Neural cell (in vitro differentiated cells): ENCODE measurements at regions not wholly inside any gene's neighbourhood (a gene's known extent, or its start where the extent isn't known, plus 50 kb on each side); places are given as distances from the start of the nearest gene placed in this dataset.

Experiments
- H2AFZ ChIP-seq: fragments of 200-600, 300-800 bp; sonication (generic), shearing (Covaris generic); 2 replicates; pipeline ENCODE4 v1.6.0; 2014; ENCODE audit warnings: low read depth, mild to moderate bottlenecking, antibody characterized with exemption, low read length, moderate library complexity
- H3F3A ChIP-seq: fragments of 200-600 bp; shearing (Covaris generic); 2 replicates; pipeline ENCODE4 v1.6.1; 2016; ENCODE audit warnings: mild to moderate bottlenecking, moderate library complexity, mixed read lengths, antibody characterized with exemption, low read length; ENCODE audit not compliant: insufficient read depth, poor library complexity, severe bottlenecking
- H3K27ac ChIP-seq: fragments of 200-600, 300-800 bp; sonication (generic), shearing (Covaris generic); 2 replicates; pipeline ENCODE4 v1.5.1; 2014; ENCODE audit warnings: mild to moderate bottlenecking, low read length, moderate library complexity
- H3K27me3 ChIP-seq: fragments of 300-800, 200-600 bp; sonication (generic), shearing (Covaris generic); 2 replicates; pipeline ENCODE4 v1.6.0; 2014; ENCODE audit warnings: mild to moderate bottlenecking, low read depth, low read length, moderate library complexity; ENCODE audit not compliant: insufficient read depth
- H3K36me3 ChIP-seq: fragments of 300-800, 200-600 bp; sonication (generic), shearing (Covaris generic); 2 replicates; pipeline ENCODE4 v1.5.1; 2014; ENCODE audit warnings: mild to moderate bottlenecking, antibody characterized with exemption, low read length, moderate library complexity; ENCODE audit not compliant: insufficient read depth
- H3K4me2 ChIP-seq: fragments of 300-800, 200-600 bp; sonication (generic), shearing (Covaris generic); 2 replicates; pipeline ENCODE4 v1.6.0; 2014; ENCODE audit warnings: mild to moderate bottlenecking, low read length
- H3K4me3 ChIP-seq: fragments of 300-800, 200-600 bp; sonication (generic), shearing (Covaris generic); 2 replicates; pipeline ENCODE4 v1.5.1; 2014; ENCODE audit warnings: mild to moderate bottlenecking, low read length, moderate library complexity
- H3K79me2 ChIP-seq: fragments of 200-600 bp; shearing (Covaris generic); replicated peaks from 2 replicates; pipeline ENCODE4 v1.6.0; 2014; ENCODE audit warnings: mild to moderate bottlenecking, low read length, moderate library complexity; ENCODE audit not compliant: insufficient read depth
- H3K9ac ChIP-seq: fragments of 300-800, 200-600 bp; sonication (generic), shearing (Covaris generic); 2 replicates; pipeline ENCODE4 v1.6.1; 2016; ENCODE audit warnings: mild to moderate bottlenecking, low read length, mixed read lengths
- H3K9me2 ChIP-seq: fragments of 200-600 bp; shearing (Covaris generic); 2 replicates; pipeline ENCODE4 v1.6.1; 2016; ENCODE audit warnings: mild to moderate bottlenecking, low read length, mixed read lengths; ENCODE audit not compliant: insufficient read depth
- H3K9me3 ChIP-seq: fragments of 200-600, 300-800 bp; sonication (generic), shearing (Covaris generic); 2 replicates; pipeline ENCODE4 v1.6.1; 2016; ENCODE audit warnings: mild to moderate bottlenecking, mixed run types, low read length, moderate library complexity, mixed read lengths
- H4K20me1 ChIP-seq: fragments of 200-600 bp; shearing (Covaris generic); 2 replicates; pipeline ENCODE4 v1.6.1; 2016; ENCODE audit warnings: mild to moderate bottlenecking, mixed run types; ENCODE audit not compliant: insufficient read depth
- CTCF ChIP-seq: fragments of 450-650 bp; IDR thresholded peaks from 2 replicates; pipeline ENCODE4 v1.5.1; 2014; ENCODE audit warnings: antibody characterized with exemption, mild to moderate bottlenecking, moderate library complexity; ENCODE audit not compliant: poor library complexity, severe bottlenecking
- EP300 ChIP-seq: fragments of 450-650 bp; conservative IDR thresholded peaks from 2 replicates; pipeline ENCODE4 v1.6.1; 2014; ENCODE audit warnings: antibody characterized with exemption, mild to moderate bottlenecking, moderate library complexity; ENCODE audit not compliant: poor library complexity, severe bottlenecking
- EZH2 ChIP-seq: fragments of 200-600, 300-800 bp; shearing (Covaris generic), sonication (generic); IDR thresholded peaks from 2 replicates; pipeline ENCODE4 v1.6.1; 2014; ENCODE audit warnings: antibody characterized with exemption, low read length, borderline replicate concordance, mild to moderate bottlenecking; ENCODE audit not compliant: insufficient read depth, poor library complexity, severe bottlenecking
- MXI1 ChIP-seq: fragments of 450-650 bp; conservative IDR thresholded peaks from 2 replicates; pipeline ENCODE4 v1.6.1; 2014; ENCODE audit warnings: antibody characterized with exemption, mild to moderate bottlenecking; ENCODE audit not compliant: poor library complexity, severe bottlenecking
- POLR2AphosphoS5 ChIP-seq: IDR thresholded peaks from 2 replicates; pipeline ENCODE4 v1.6.1; 2012
- RAD21 ChIP-seq: fragments of 450-650 bp; conservative IDR thresholded peaks from 2 replicates; pipeline ENCODE4 v1.6.1; 2014; ENCODE audit warnings: antibody characterized with exemption, mild to moderate bottlenecking, moderate library complexity
- REST ChIP-seq: IDR thresholded peaks from 2 replicates; pipeline ENCODE4 v1.6.1; 2012; ENCODE audit warnings: borderline replicate concordance
- SMC3 ChIP-seq: fragments of 450-650 bp; conservative IDR thresholded peaks from 2 replicates; pipeline ENCODE4 v1.6.1; 2014; ENCODE audit warnings: antibody characterized with exemption, mild to moderate bottlenecking, moderate library complexity; ENCODE audit not compliant: poor library complexity
- TAF1 ChIP-seq: IDR thresholded peaks from 2 replicates; pipeline ENCODE4 v1.6.1; 2012; ENCODE audit warnings: low read depth

DNA sequence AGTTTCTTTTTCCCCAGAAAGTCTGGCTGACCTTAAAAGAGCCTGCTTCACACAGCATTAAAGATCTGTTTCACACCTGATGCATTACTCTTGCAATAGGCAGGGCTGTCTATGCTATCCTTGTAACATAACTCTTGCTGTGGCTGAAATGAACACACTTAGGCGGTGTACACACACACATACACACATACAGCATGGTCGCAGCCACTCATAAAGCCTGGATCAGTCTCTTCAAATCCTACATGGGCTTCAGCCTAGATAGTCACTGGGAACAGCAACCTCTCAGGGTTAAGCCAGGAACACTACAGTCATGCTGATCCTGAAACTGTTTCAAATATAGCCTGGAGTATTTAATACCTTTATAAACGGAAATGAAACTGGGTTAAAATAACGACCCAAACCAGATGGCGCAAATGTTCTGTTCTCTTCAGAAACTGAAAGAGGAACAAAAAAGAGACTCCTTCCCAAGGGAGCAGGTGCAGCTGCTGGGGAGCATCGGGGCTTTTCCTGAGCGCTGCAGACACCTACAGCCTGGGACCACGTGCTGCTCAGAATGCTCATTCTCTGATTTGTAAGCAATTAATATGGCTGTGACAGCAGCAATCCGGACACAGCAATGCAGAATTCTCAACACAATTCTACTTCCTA, 61.0 kb upstream of the SFMBT2 start:
- H3K9me3 ChIP-seq = no peaks in the 10 kb centered on the region
- H3K4me3 ChIP-seq = no peak overlapping the region
- no peaks in the 10 kb centered on the region for H3K36me3 ChIP-seq
- no peaks in the 10 kb centered on the region for H4K20me1 ChIP-seq
- no peaks in the 10 kb centered on the region for H3K9me2 ChIP-seq
- H3K4me2 ChIP-seq = no peak overlapping the region
- no peaks in the 10 kb centered on the region for H3K79me2 ChIP-seq
- no peaks in the 10 kb centered on the region for H3K27me3 ChIP-seq
- H2AFZ ChIP-seq = no peak overlapping the region
- no peaks in the 10 kb centered on the region for H3F3A ChIP-seq
- H3K27ac ChIP-seq = no peak overlapping the region
- no peak for TF ChIP-seq SMC3
- TF ChIP-seq EP300 = no peak
- TF ChIP-seq MXI1 = no peak
- TF ChIP-seq EZH2 = no peak
- no peak for TF ChIP-seq CTCF
- TF ChIP-seq RAD21 = no peak
- TF ChIP-seq TAF1 = no peak
- TF ChIP-seq POLR2AphosphoS5 = no peak
- TF ChIP-seq REST = no peak
- no peak overlapping the region for H3K9ac ChIP-seq

- Histone ChIP-seq H3K9me3 (no peaks in the 10 kb centered on the region), H3K27ac (no peak overlapping the region), H3F3A (no peaks in the 10 kb centered on the region), H4K20me1 (no peaks in the 10 kb centered on the region), H3K4me3 (no peak overlapping the region), H3K36me3 (no peaks in the 10 kb centered on the region), H2AFZ (no peak overlapping the region), H3K9me2 (no peaks in the 10 kb centered on the region), H3K9ac (no peak overlapping the region), H3K4me2 (no peak overlapping the region), H3K27me3 (no peaks in the 10 kb centered on the region), H3K79me2 (no peaks in the 10 kb centered on the region)
- TF ChIP-seq POLR2AphosphoS5 = no peak
- no peak for TF ChIP-seq TAF1
- no peak for TF ChIP-seq REST
- TF ChIP-seq RAD21 = no peak
- TF ChIP-seq MXI1 = no peak
- no peak for TF ChIP-seq EZH2
- no peak for TF ChIP-seq EP300
- TF ChIP-seq SMC3 = no peak
- no peak for TF ChIP-seq CTCF
Measured at GRCh38 chr10:7470371-7470770, 59.5 kb upstream of the SFMBT2 start.
